ENCODE measurements at regions not wholly inside any gene's neighbourhood (a gene's known extent, or its start where the extent isn't known, plus 50 kb on each side); places are given as distances from the start of the nearest gene placed in this dataset.

GRCh38 chr11:119903821-119904220 is 174.8 kb upstream of the NECTIN1 start:
- TF ChIP-seq CTCF (IDR thresholded peaks at IDR 0.05; ENCODE audit: low read depth, low read length, missing input control) = no peak
- no peak for TF ChIP-seq TAF1 (conservative IDR thresholded peaks at IDR 0.05)
- no peak for TF ChIP-seq HNF4G (IDR thresholded peaks at IDR 0.05)
- no peak for TF ChIP-seq SP1 (IDR thresholded peaks at IDR 0.05)
- no peak for TF ChIP-seq JUND (IDR thresholded peaks at IDR 0.05)
- TF ChIP-seq REST (IDR thresholded peaks at IDR 0.05) = no peak
- TF ChIP-seq GABPA (IDR thresholded peaks at IDR 0.05 in 1 of 2, conservative IDR thresholded peaks at IDR 0.05 in 1 of 2) = no peak
- TF ChIP-seq EGR1 (IDR thresholded peaks at IDR 0.05; ENCODE audit: low read depth in 2 of 2) = no peak

Data from liver (tissue), 3 donors.